ENCODE measurements at regions not wholly inside any gene's neighbourhood (a gene's known extent, or its start where the extent isn't known, plus 50 kb on each side); places are given as distances from the start of the nearest gene placed in this dataset.

GRCh38 chr5:161096581-161096980 is 244.6 kb upstream of the ATP10B start:
- Histone ChIP-seq H4K20me1 (ENCODE audit: insufficient read depth) (no peaks in the 10 kb centered on the region), H2AFZ (no peak overlapping the region), H3K9ac (no peak overlapping the region), H3F3A (ENCODE audit: insufficient read depth) (peaks cover 30% of the 10 kb centered on the region), H3K4me1 (ENCODE audit: insufficient read depth) (peaks cover 27% of the 10 kb centered on the region), H3K79me2 (ENCODE audit: insufficient read depth) (no peaks in the 10 kb centered on the region), H3K27ac (no peak overlapping the region), H3K4me3 (no peak overlapping the region), H3K9me2 (ENCODE audit: insufficient read depth) (no peaks in the 10 kb centered on the region), H3K36me3 (ENCODE audit: low read depth) (no peaks in the 10 kb centered on the region), H3K4me2 (ENCODE audit: unreplicated experiment) (no peak overlapping the region), H3K27me3 (replicated peaks; ENCODE audit: insufficient read depth) (no peaks in the 10 kb centered on the region), H3K9me3 (ENCODE audit: low read depth) (no peaks in the 10 kb centered on the region)
- TF ChIP-seq EZH2phosphoT487 (IDR thresholded peaks at IDR 0.05; ENCODE audit: insufficient read depth, low read depth) (no peak), EZH2 (IDR thresholded peaks at IDR 0.05; ENCODE audit: insufficient read depth, poor library complexity, severe bottlenecking) (no peak)
- peak; percentile 34 for DNase-seq
- 62 to 63% methylated on average over 4 of the region's 4 CpGs for WGBS, 2 experiments (ENCODE audit: low coverage in 1 of 2, low lambda C conversion rate in 2 of 2, missing lambda C conversion rate in 2 of 2)
- in situ Hi-C loops (cut with MboI): no loop called here

- in situ Hi-C loops (cut with MboI): no loop called here
- H3K9ac ChIP-seq: no peak overlapping the region
These were observed 243.9 kb upstream of the ATP10B start for GRCh38 chr5:161095953-161096352.

GRCh38 chr5:161094411-161094810 is 242.4 kb upstream of the ATP10B start:
- Histone ChIP-seq H3K27ac (0 out of 2 replicates have a peak overlapping the region, but pooled peaks have one; percentile 13), H4K20me1 (ENCODE audit: insufficient read depth) (no peaks in the 10 kb centered on the region), H3F3A (ENCODE audit: insufficient read depth) (peaks cover 30% of the 10 kb centered on the region), H3K9me3 (ENCODE audit: low read depth) (no peaks in the 10 kb centered on the region), H3K4me3 (0 out of 2 replicates have a peak overlapping the region, but pooled peaks have one; percentile 8), H3K36me3 (ENCODE audit: low read depth) (no peaks in the 10 kb centered on the region), H3K79me2 (ENCODE audit: insufficient read depth) (no peaks in the 10 kb centered on the region), H3K9ac (no peak overlapping the region), H3K27me3 (replicated peaks; ENCODE audit: insufficient read depth) (no peaks in the 10 kb centered on the region), H3K4me2 (ENCODE audit: unreplicated experiment) (peak overlapping the region; percentile 40), H3K4me1 (ENCODE audit: insufficient read depth) (peaks cover 27% of the 10 kb centered on the region), H3K9me2 (ENCODE audit: insufficient read depth) (no peaks in the 10 kb centered on the region), H2AFZ (no peak overlapping the region)
- DNase-seq: peak; percentile 93
- in situ Hi-C loops (cut with MboI): no loop called here
- TF ChIP-seq EZH2 (IDR thresholded peaks at IDR 0.05; ENCODE audit: insufficient read depth, poor library complexity, severe bottlenecking): no peak
- TF ChIP-seq EZH2phosphoT487 (IDR thresholded peaks at IDR 0.05; ENCODE audit: insufficient read depth, low read depth): 0 out of 2 replicates have a peak, but pooled peaks have one; percentile 27

More at GRCh38 chr5:161095953-161096352, 243.9 kb upstream of the ATP10B start:
- TF ChIP-seq EZH2phosphoT487 (IDR thresholded peaks at IDR 0.05; ENCODE audit: insufficient read depth, low read depth) (no peak), EZH2 (IDR thresholded peaks at IDR 0.05; ENCODE audit: insufficient read depth, poor library complexity, severe bottlenecking) (no peak)
- no peaks in the 10 kb centered on the region for H3K9me2 ChIP-seq (ENCODE audit: insufficient read depth)
- H4K20me1 ChIP-seq (ENCODE audit: insufficient read depth): no peaks in the 10 kb centered on the region
- no peak overlapping the region for H3K4me2 ChIP-seq (ENCODE audit: unreplicated experiment)
- peaks cover 30% of the 10 kb centered on the region for H3F3A ChIP-seq (ENCODE audit: insufficient read depth)
- no peaks in the 10 kb centered on the region for H3K9me3 ChIP-seq (ENCODE audit: low read depth)
- no peak overlapping the region for H2AFZ ChIP-seq
- DNase-seq: no peak
- no peaks in the 10 kb centered on the region for H3K36me3 ChIP-seq (ENCODE audit: low read depth)
- no peaks in the 10 kb centered on the region for H3K27me3 ChIP-seq (replicated peaks; ENCODE audit: insufficient read depth)
- peaks cover 27% of the 10 kb centered on the region for H3K4me1 ChIP-seq (ENCODE audit: insufficient read depth)
- no peak overlapping the region for H3K4me3 ChIP-seq
- no peak overlapping the region for H3K27ac ChIP-seq
- H3K79me2 ChIP-seq (ENCODE audit: insufficient read depth): no peaks in the 10 kb centered on the region
- WGBS, 2 experiments (ENCODE audit: low coverage in 1 of 2, low lambda C conversion rate in 2 of 2, missing lambda C conversion rate in 2 of 2): 80 to 81% methylated on average over 2 of the region's 2 CpGs

- Histone ChIP-seq H2AFZ (no peak overlapping the region), H3K27me3 (replicated peaks; ENCODE audit: insufficient read depth) (no peaks in the 10 kb centered on the region), H3K9ac (no peak overlapping the region), H3K4me3 (no peak overlapping the region), H3F3A (ENCODE audit: insufficient read depth) (peaks cover 30% of the 10 kb centered on the region), H3K36me3 (ENCODE audit: low read depth) (no peaks in the 10 kb centered on the region), H3K9me3 (ENCODE audit: low read depth) (no peaks in the 10 kb centered on the region), H3K4me2 (ENCODE audit: unreplicated experiment) (no peak overlapping the region), H3K4me1 (ENCODE audit: insufficient read depth) (peaks cover 27% of the 10 kb centered on the region), H4K20me1 (ENCODE audit: insufficient read depth) (no peaks in the 10 kb centered on the region), H3K27ac (no peak overlapping the region), H3K9me2 (ENCODE audit: insufficient read depth) (no peaks in the 10 kb centered on the region), H3K79me2 (ENCODE audit: insufficient read depth) (no peaks in the 10 kb centered on the region)
- WGBS, 2 experiments (ENCODE audit: low coverage in 1 of 2, low lambda C conversion rate in 2 of 2, missing lambda C conversion rate in 2 of 2): 69 to 85% methylated on average over 2 of the region's 2 CpGs
- in situ Hi-C loops (cut with MboI): no loop called here
- TF ChIP-seq EZH2 (IDR thresholded peaks at IDR 0.05; ENCODE audit: insufficient read depth, poor library complexity, severe bottlenecking) (no peak), EZH2phosphoT487 (IDR thresholded peaks at IDR 0.05; ENCODE audit: insufficient read depth, low read depth) (no peak)
- peak; percentile 57 for DNase-seq
These were observed 241.1 kb upstream of the ATP10B start for GRCh38 chr5:161093100-161093499.

- Histone ChIP-seq H3K27ac (no peak overlapping the region), H3K4me3 (no peak overlapping the region), H3K9ac (no peak overlapping the region), H3K9me3 (ENCODE audit: low read depth) (no peaks in the 10 kb centered on the region), H3K27me3 (replicated peaks; ENCODE audit: insufficient read depth) (no peaks in the 10 kb centered on the region), H4K20me1 (ENCODE audit: insufficient read depth) (no peaks in the 10 kb centered on the region), H3K9me2 (ENCODE audit: insufficient read depth) (no peaks in the 10 kb centered on the region), H3K4me2 (ENCODE audit: unreplicated experiment) (no peak overlapping the region), H2AFZ (no peak overlapping the region), H3K79me2 (ENCODE audit: insufficient read depth) (no peaks in the 10 kb centered on the region), H3F3A (ENCODE audit: insufficient read depth) (peaks cover 42% of the 10 kb centered on the region), H3K36me3 (ENCODE audit: low read depth) (no peaks in the 10 kb centered on the region), H3K4me1 (ENCODE audit: insufficient read depth) (peaks cover 33% of the 10 kb centered on the region)
- in situ Hi-C loops (cut with MboI): no loop called here
- 98 to 99% methylated on average over 2 of the region's 2 CpGs for WGBS, 2 experiments (ENCODE audit: low coverage in 1 of 2, low lambda C conversion rate in 2 of 2, missing lambda C conversion rate in 2 of 2)
- TF ChIP-seq EZH2 (IDR thresholded peaks at IDR 0.05; ENCODE audit: insufficient read depth, poor library complexity, severe bottlenecking) (no peak), EZH2phosphoT487 (IDR thresholded peaks at IDR 0.05; ENCODE audit: insufficient read depth, low read depth) (no peak)
- no peak for DNase-seq
These were observed 237.6 kb upstream of the ATP10B start for GRCh38 chr5:161089569-161089968.

Data from GM23248 (cell line).